ENCODE measurements at regions not wholly inside any gene's neighbourhood (a gene's known extent, or its start where the extent isn't known, plus 50 kb on each side); places are given as distances from the start of the nearest gene placed in this dataset.

DNA sequence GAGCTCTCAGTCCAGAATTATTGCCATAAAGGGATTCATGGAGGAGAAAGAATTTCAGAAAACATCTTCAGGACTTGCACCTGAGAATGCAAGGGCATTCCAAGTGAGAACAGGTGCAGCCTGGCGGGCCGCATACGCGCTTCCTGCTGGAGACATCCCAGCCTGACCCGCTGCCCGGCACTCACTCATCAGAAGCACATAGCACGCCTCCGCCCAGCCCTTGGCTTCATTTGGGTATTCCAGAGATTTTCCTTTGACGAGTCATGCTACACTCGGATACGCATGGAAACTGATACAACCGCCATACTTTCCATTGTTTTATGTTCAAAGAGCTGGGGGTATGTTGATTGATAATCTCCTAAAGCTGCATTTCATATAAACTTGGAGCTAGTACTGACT is 228.0 kb upstream of the ID2 start:
- Histone ChIP-seq H3K27me3 (ENCODE audit: control insufficient read depth, insufficient read depth, low read length) (peaks cover 32% of the 10 kb centered on the region), H3K4me1 (ENCODE audit: control insufficient read depth, insufficient read depth, low read length) (peaks cover 13% of the 10 kb centered on the region), H3K27ac (ENCODE audit: low read length) (no peak overlapping the region), H3K9me3 (replicated peaks; ENCODE audit: control insufficient read depth, low read depth, low read length) (no peaks in the 10 kb centered on the region), H3K36me3 (ENCODE audit: control insufficient read depth, insufficient read depth, low read length) (no peaks in the 10 kb centered on the region), H3K4me3 (ENCODE audit: low read length) (no peak overlapping the region)
- no peak for DNase-seq
- 79% methylated on average over 7 of the region's 12 CpGs for WGBS (ENCODE audit: insufficient coverage)

DNA sequence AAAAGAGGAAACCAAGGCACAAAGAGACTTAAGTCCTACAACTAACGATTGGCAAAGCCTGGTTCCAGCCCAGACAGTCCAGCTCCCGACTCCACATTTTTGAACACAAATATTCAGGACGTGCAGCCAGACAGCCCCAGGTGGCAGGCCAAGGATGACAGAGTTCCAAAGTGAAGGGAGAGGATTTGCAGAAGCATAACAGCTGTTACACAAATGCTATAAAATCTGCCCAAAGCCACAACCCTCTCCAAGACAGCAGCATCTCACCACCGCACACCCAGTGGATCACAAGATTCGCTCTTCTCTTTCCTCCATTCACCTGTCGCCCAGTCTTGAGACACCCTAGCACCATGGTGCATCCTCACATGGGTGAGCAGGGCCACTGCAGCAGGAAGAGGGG is 227.1 kb upstream of the ID2 start:
- no peak overlapping the region for H3K27ac ChIP-seq (ENCODE audit: low read length)
- 53% methylated on average over 3 of the region's 6 CpGs for WGBS (ENCODE audit: insufficient coverage)
- H3K27me3 ChIP-seq (ENCODE audit: control insufficient read depth, insufficient read depth, low read length) = peaks cover 35% of the 10 kb centered on the region
- no peaks in the 10 kb centered on the region for H3K9me3 ChIP-seq (replicated peaks; ENCODE audit: control insufficient read depth, low read depth, low read length)
- H3K4me3 ChIP-seq (ENCODE audit: low read length) = no peak overlapping the region
- H3K4me1 ChIP-seq (ENCODE audit: control insufficient read depth, insufficient read depth, low read length) = peaks cover 13% of the 10 kb centered on the region
- DNase-seq = no peak
- no peaks in the 10 kb centered on the region for H3K36me3 ChIP-seq (ENCODE audit: control insufficient read depth, insufficient read depth, low read length)

DNA sequence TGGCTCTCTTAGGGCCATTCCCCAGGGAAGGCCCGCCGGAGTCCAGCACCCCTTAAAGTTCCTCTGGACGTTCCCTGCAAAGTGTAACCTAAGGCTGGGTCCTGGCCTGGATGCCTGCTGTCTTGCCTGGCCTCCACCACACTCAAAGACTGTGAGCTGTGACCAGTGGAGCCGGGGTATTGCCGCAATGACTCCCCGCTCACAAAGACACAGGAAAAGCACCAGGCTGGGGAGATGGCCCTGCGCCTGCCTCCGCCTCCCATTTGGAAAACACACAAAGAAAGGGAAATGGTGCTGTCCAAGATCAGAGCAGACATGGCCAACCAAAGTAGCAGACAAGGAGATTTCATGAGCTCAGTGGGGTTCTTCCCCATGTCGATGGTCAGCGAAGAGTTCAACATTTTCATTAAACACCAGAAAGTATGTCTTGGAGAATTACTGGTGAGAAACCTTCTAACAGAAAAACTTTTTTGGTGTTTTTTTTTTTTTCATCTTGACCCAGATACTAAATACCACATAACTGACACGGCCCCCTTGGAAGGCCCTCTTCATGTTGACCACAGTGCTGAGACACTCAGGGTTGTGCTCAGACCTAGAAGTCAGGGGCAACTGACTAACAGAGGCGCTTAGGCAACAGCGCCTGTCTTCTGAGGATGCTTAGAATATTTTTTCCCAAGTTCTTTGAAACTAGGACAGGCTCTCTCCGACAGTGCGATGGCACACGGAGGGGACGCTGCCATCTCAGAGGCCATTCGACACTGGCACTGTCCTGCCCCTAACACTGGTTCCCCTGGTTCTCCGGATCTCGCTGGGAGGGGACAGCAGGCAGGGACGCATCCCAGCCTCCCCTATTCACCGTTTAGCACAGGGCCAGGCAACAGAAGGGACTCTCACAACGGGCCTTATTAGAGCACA is 226.4 kb upstream of the ID2 start:
- peaks cover 13% of the 10 kb centered on the region for H3K4me1 ChIP-seq (ENCODE audit: control insufficient read depth, insufficient read depth, low read length)
- peaks cover 35% of the 10 kb centered on the region for H3K27me3 ChIP-seq (ENCODE audit: control insufficient read depth, insufficient read depth, low read length)
- DNase-seq = no peak
- H3K27ac ChIP-seq (ENCODE audit: low read length) = no peak overlapping the region
- H3K4me3 ChIP-seq (ENCODE audit: low read length) = no peak overlapping the region
- 91% methylated on average over 17 of the region's 23 CpGs for WGBS (ENCODE audit: insufficient coverage)
- H3K9me3 ChIP-seq (replicated peaks; ENCODE audit: control insufficient read depth, low read depth, low read length) = no peaks in the 10 kb centered on the region
- H3K36me3 ChIP-seq (ENCODE audit: control insufficient read depth, insufficient read depth, low read length) = no peaks in the 10 kb centered on the region

DNA sequence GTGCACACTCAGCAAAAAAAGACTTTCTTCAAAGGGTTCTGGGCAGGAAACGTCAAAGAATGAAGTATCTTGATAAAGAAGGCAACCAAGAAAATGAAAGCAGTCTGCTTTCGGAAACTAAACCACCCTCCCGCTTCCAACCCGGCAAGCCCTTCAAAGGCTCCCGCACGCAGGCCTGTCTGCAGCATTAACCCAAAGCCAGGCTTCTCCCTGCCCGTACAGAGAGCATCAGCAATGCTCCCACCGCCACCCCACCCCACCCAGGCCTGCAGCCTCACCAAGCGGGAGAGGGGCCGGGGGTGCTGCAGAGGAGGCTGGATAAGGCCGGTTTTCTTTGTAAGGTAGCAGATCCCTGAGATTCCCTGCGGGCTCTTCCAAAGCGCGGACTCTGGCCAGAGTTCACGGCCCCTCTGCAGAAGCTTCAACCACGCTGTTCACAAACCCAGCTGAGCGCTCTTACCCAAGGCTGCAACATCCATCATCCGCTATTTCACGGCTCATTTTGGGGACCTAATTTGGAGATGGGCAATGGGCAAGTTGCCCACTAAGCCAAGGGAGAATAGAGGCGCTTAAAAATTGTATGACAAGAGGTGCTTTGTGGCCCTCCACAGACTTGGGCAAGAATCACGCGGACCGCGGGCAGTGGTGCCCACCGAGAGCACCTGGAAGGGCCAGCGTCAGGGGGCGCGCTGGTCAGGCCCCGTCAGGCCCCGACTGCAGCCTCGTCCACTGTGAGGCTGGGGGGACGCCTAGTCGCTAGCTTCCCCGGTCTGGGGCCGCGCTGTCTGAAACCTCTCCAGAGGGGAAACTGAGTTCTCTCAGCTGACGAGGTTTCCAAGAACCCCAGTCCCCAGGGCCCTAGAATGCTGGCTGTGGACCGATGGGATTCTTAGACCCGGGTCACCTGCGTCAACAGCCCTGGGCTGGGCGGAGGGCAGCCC is 225.4 kb upstream of the ID2 start:
- Histone ChIP-seq H3K36me3 (ENCODE audit: control insufficient read depth, insufficient read depth, low read length) (no peaks in the 10 kb centered on the region), H3K9me3 (replicated peaks; ENCODE audit: control insufficient read depth, low read depth, low read length) (no peaks in the 10 kb centered on the region), H3K4me1 (ENCODE audit: control insufficient read depth, insufficient read depth, low read length) (peaks cover 13% of the 10 kb centered on the region), H3K27ac (ENCODE audit: low read length) (no peak overlapping the region), H3K27me3 (ENCODE audit: control insufficient read depth, insufficient read depth, low read length) (peaks cover 35% of the 10 kb centered on the region), H3K4me3 (ENCODE audit: low read length) (no peak overlapping the region)
- no peak for DNase-seq
- WGBS (ENCODE audit: insufficient coverage) = 78% methylated on average over 29 of the region's 41 CpGs

DNA sequence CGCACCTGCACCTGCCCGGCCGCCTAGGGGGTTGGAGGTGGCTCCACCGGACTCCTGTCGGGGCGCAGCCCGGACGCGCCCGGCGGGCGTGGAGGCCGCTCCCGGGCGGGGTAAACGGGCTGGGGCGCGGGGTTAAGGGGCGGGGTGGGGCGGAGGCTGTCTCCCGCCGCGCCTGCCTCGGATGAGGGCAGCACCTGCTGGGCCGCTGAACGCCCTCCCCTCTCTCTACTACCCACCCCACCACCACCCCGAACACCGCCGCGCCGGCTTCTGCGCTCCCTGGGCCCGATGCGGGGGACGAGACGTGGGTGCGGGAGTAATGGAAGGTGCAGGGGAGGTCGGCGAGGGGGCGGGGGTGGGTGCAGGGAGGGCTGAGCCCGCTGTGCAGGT is 224.8 kb upstream of the ID2 start:
- Histone ChIP-seq H3K4me3 (ENCODE audit: low read length) (no peak overlapping the region), H3K27ac (ENCODE audit: low read length) (no peak overlapping the region)
- WGBS (ENCODE audit: insufficient coverage) = 20% methylated on average over 1 of the region's 41 CpGs

DNA sequence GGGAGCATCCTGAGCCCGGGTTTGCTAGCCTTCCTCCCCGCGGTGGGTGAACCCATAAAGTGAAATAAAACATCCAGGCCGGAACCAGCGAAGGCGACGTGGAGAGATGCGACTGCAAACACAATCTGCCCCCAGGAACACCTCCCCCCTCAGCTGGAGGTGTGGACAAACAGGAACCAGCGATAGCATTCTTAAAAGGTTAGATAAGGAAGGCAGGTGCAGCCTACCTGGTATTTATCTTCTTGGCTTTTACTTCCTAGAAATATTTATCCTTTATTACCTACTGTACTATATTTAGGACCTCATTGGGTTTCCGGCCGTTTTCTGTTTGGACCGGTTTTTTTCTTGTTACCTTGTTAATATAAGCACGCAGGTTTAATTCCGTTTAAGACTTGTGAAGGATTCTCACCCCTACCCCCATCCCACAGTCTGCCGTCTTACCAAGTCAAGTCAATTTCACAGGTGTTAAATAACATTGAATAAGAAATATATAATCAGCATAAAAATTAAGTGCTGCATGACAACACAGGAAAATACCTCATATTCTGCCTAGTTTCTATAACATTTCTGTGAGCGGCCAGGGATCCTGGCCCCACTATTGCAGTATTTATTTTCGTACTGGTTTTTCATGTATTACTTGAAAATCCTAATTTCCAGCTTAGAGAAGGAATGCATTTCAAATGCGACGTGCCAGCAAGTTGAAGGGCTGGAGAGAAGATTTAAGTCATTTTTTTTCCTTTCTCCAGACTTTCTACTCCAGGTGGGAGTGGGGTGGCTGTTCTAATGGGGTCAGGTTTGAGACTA is 224.0 kb upstream of the ID2 start:
- no peak overlapping the region for H3K4me3 ChIP-seq (ENCODE audit: low read length)
- peaks cover 34% of the 10 kb centered on the region for H3K27me3 ChIP-seq (ENCODE audit: control insufficient read depth, insufficient read depth, low read length)
- H3K36me3 ChIP-seq (ENCODE audit: control insufficient read depth, insufficient read depth, low read length) = no peaks in the 10 kb centered on the region
- no peak for DNase-seq
- WGBS (ENCODE audit: insufficient coverage) = 0% methylated on average over 1 of the region's 19 CpGs
- peaks cover 13% of the 10 kb centered on the region for H3K4me1 ChIP-seq (ENCODE audit: control insufficient read depth, insufficient read depth, low read length)
- H3K27ac ChIP-seq (ENCODE audit: low read length) = no peak overlapping the region
- H3K9me3 ChIP-seq (replicated peaks; ENCODE audit: control insufficient read depth, low read depth, low read length) = no peaks in the 10 kb centered on the region

More for the DNA sequence above, 224.8 kb upstream of the ID2 start:
- Histone ChIP-seq H3K9me3 (replicated peaks; ENCODE audit: control insufficient read depth, low read depth, low read length) (no peaks in the 10 kb centered on the region), H3K36me3 (ENCODE audit: control insufficient read depth, insufficient read depth, low read length) (no peaks in the 10 kb centered on the region), H3K4me1 (ENCODE audit: control insufficient read depth, insufficient read depth, low read length) (peaks cover 13% of the 10 kb centered on the region), H3K27me3 (ENCODE audit: control insufficient read depth, insufficient read depth, low read length) (peaks cover 35% of the 10 kb centered on the region)
- DNase-seq = no peak

DNA sequence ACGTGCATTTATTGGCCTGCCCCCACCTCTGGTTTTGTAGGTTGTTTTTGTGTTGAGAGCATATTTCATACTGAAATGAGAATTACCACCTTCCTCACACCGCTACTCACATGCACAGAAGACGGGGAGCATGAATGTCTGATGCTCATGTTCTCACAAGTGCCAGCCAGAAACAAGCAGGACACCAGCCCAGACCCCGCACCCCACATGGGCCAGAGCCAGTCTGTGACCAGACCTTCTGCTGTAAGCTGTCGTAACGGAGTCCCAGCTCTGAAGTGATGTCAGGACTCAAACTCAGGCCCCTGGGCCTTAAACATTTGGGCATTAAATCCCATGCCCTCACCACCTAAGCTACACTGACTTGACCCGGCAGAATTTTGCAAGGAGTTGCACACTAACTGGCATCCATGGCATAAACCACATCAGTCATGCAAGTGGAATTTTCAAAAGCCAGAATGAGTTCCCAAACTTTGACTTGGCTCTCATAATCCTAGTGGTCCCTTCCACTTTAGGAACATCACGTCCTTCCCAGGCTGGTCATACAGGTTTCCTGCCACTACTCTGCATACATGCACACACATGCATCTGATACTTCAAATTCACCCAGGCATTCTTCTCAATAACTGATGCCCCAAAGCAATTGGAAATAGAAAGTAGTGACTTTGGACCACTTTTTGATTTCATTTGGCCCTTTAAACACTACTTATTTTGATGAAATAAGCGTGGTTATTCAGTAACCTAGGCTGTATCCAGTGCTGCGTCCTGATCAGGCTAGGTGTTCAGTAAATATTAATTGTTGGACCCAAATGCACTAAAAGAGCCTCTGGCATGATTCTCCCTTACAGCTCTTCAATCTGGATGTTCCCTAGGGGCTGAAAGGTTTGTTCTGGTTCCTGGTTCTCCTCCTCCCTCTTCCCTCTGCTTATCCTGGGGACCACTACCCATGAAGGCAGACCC is 223.1 kb upstream of the ID2 start:
- H3K4me3 ChIP-seq (ENCODE audit: low read length) = no peak overlapping the region
- DNase-seq = no peak
- no peaks in the 10 kb centered on the region for H3K36me3 ChIP-seq (ENCODE audit: control insufficient read depth, insufficient read depth, low read length)
- peaks cover 13% of the 10 kb centered on the region for H3K4me1 ChIP-seq (ENCODE audit: control insufficient read depth, insufficient read depth, low read length)
- H3K9me3 ChIP-seq (replicated peaks; ENCODE audit: control insufficient read depth, low read depth, low read length) = no peaks in the 10 kb centered on the region
- H3K27me3 ChIP-seq (ENCODE audit: control insufficient read depth, insufficient read depth, low read length) = peaks cover 32% of the 10 kb centered on the region
- 86% methylated on average over 7 of the region's 10 CpGs for WGBS (ENCODE audit: insufficient coverage)
- H3K27ac ChIP-seq (ENCODE audit: low read length) = no peak overlapping the region

DNA sequence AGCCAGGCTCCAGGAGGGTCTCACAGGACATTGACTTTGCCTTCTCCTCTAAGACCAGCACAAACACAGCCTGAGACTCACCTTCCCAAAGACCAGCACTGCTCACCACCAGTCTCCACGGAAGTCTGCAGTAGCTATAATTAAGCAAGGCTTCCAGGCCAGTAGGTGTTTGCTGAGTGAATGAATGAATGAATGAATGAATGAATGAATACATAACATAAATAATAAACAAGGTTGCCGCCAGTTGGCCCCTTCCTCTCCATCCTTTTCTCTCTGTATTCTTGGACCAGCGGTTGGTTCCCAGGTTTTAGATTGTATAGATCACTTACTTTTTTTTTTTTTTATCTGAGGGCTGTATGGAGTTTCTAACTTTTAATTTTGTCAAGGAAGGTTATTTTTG is 222.4 kb upstream of the ID2 start:
- no peaks in the 10 kb centered on the region for H3K9me3 ChIP-seq (replicated peaks; ENCODE audit: control insufficient read depth, low read depth, low read length)
- WGBS (ENCODE audit: insufficient coverage) = no CpG with 5 or more reads among the region's 3 CpGs
- H3K27me3 ChIP-seq (ENCODE audit: control insufficient read depth, insufficient read depth, low read length) = peaks cover 32% of the 10 kb centered on the region
- DNase-seq = no peak
- no peaks in the 10 kb centered on the region for H3K36me3 ChIP-seq (ENCODE audit: control insufficient read depth, insufficient read depth, low read length)
- H3K27ac ChIP-seq (ENCODE audit: low read length) = no peak overlapping the region
- peaks cover 13% of the 10 kb centered on the region for H3K4me1 ChIP-seq (ENCODE audit: control insufficient read depth, insufficient read depth, low read length)
- no peak overlapping the region for H3K4me3 ChIP-seq (ENCODE audit: low read length)

DNA sequence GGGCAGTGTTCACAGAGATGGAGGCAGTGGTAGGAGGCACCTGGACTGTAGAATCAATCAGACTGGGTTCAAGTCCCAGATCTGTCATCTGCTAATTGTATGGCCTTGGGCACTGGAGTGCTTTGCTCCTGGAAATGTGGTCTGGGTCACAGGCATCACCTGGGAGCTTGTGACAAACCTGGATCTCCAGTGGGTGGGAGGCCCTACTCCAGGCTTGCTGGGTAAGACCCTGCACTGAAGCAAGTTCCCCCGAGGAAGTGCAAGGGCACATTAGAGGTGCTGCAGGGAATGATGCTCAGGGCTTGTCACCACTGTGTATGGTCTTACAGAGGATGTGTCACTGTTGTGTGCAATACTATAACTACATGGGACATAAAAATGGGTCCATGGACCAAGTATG is 220.5 kb upstream of the ID2 start:
- Histone ChIP-seq H3K27me3 (ENCODE audit: control insufficient read depth, insufficient read depth, low read length) (peaks cover 23% of the 10 kb centered on the region), H3K9me3 (replicated peaks; ENCODE audit: control insufficient read depth, low read depth, low read length) (no peaks in the 10 kb centered on the region), H3K4me1 (ENCODE audit: control insufficient read depth, insufficient read depth, low read length) (no peaks in the 10 kb centered on the region), H3K4me3 (ENCODE audit: low read length) (no peak overlapping the region), H3K36me3 (ENCODE audit: control insufficient read depth, insufficient read depth, low read length) (no peaks in the 10 kb centered on the region), H3K27ac (ENCODE audit: low read length) (no peak overlapping the region)
- WGBS (ENCODE audit: insufficient coverage) = 100% methylated on average over 1 of the region's 1 CpG
- no peak for DNase-seq

Measured in muscle of leg (tissue), 3 donors.